Sigmoid colon (tissue), 4 donors: ENCODE measurements at regions not wholly inside any gene's neighbourhood (a gene's known extent, or its start where the extent isn't known, plus 50 kb on each side); places are given as distances from the start of the nearest gene placed in this dataset.

Experiments
- POLR2A ChIP-seq, 2 donors: fragments of 450-650 bp; IDR thresholded peaks; one replicate each; pipeline ENCODE4 v1.6.1; 2016; ENCODE audit warnings: antibody characterized with exemption in 2 of 2, mild to moderate bottlenecking in 2 of 2, moderate library complexity in 2 of 2
- POLR2AphosphoS5 ChIP-seq, 4 donors: sonication (generic); formaldehyde crosslinking; IDR thresholded peaks; one replicate each; pipeline ENCODE4 v1.6.1; 2017; ENCODE audit warnings: antibody characterized with exemption in 4 of 4
- TF ChIP-seq, protein P1 (sequence below), 4 experiments: fragments of 450-650 bp in 3 of 4; fragments of 200-600 bp in 1 of 4; IDR thresholded peaks; one replicate each; pipeline ENCODE4 v1.5.1; 2016 to 2019; ENCODE audit warnings: antibody characterized with exemption in 4 of 4, mild to moderate bottlenecking in 3 of 4, moderate library complexity in 2 of 4

DNA sequence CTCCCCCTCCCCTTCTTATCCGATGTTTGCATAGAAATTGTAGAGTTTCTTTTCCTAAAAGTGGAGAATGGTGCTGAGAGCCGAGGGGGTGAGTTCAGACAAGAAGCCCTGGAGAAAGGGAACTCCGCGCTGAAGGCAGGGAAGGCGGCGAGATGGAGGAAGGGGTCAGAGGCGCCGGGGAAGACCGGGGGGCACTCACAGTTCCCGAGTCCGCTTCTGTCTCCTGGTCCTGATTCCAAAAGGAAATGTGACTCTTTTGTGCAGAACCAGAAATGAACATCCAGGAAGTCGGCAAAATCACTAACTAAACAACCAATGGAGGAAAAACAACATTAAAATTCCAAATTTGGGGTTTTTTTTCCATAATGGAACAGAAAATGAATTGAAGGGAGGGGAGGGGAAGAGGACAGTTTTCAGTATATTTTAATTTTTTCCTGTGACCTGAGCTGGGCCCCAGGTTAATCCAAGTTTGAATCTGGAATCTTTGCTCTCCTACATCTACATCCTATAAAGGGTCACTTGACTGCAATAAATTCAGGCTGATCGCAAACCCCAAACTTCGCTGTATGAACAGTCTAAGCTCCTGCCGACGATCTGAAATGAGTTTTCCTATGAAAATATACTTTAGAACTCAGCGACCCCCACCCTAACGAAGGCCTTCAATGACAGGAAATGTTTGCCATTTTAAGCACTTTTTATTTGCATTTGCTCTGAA lies 252.3 kb downstream of the C16orf95 start:
- TF ChIP-seq, protein P1, sequence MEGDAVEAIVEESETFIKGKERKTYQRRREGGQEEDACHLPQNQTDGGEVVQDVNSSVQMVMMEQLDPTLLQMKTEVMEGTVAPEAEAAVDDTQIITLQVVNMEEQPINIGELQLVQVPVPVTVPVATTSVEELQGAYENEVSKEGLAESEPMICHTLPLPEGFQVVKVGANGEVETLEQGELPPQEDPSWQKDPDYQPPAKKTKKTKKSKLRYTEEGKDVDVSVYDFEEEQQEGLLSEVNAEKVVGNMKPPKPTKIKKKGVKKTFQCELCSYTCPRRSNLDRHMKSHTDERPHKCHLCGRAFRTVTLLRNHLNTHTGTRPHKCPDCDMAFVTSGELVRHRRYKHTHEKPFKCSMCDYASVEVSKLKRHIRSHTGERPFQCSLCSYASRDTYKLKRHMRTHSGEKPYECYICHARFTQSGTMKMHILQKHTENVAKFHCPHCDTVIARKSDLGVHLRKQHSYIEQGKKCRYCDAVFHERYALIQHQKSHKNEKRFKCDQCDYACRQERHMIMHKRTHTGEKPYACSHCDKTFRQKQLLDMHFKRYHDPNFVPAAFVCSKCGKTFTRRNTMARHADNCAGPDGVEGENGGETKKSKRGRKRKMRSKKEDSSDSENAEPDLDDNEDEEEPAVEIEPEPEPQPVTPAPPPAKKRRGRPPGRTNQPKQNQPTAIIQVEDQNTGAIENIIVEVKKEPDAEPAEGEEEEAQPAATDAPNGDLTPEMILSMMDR (IDR thresholded peaks at IDR 0.05): no peak
- no peak for TF ChIP-seq POLR2A (IDR thresholded peaks at IDR 0.05)
- no peak for TF ChIP-seq POLR2AphosphoS5 (IDR thresholded peaks at IDR 0.05)
